Body of pancreas (tissue), 4 donors: ENCODE measurements at regions not wholly inside any gene's neighbourhood (a gene's known extent, or its start where the extent isn't known, plus 50 kb on each side); places are given as distances from the start of the nearest gene placed in this dataset.

Source experiments
- ATAC-seq: fragments of 150-250 bp; one replicate; pipeline ENCODE4 v1.9.1; 2016
- DNase-seq, 4 donors: peaks; one replicate each; pipeline ENCODE4 v3.0.0-alpha.2; 2019
- H3K27ac ChIP-seq, 4 donors: fragments of 200-600 bp; sonication (generic); 1 replicate in 3 of 4; 2 replicates in 1 of 4; pipeline versions ENCODE4 v1.5.1 to v1.6.1; 2016 to 2019; ENCODE audit warnings: mild to moderate bottlenecking in 1 of 4, mixed read lengths in 1 of 4, moderate library complexity in 1 of 4
- H3K27me3 ChIP-seq, 2 donors: fragments of 200-600 bp; sonication (generic); one replicate each; pipeline ENCODE4 v1.6.0; 2016; ENCODE audit warnings: mild to moderate bottlenecking in 1 of 2
- H3K36me3 ChIP-seq, 2 donors: fragments of 200-600 bp; sonication (generic); replicated peaks in 1 of 2; 2 replicates each; pipeline ENCODE4 v1.5.1; 2016; ENCODE audit warnings: low read depth in 2 of 2; ENCODE audit not compliant: insufficient read depth in 1 of 2
- H3K4me1 ChIP-seq: fragments of 200-600 bp; sonication (generic); one replicate; pipeline ENCODE4 v1.6.0; 2016
- H3K4me3 ChIP-seq, 2 donors: fragments of 200-600 bp; sonication (generic); 1 replicate in 1 of 2; 2 replicates in 1 of 2; pipeline ENCODE4 v1.5.1; 2016 to 2019
- H3K9me3 ChIP-seq, 3 donors: fragments of 200-600 bp; sonication (generic); 1 replicate in 2 of 3; 2 replicates in 1 of 3; pipeline ENCODE4 v1.5.1; 2016
- POLR2A ChIP-seq, 3 donors: fragments of 450-650 bp; IDR thresholded peaks; one replicate each; pipeline ENCODE4 v1.6.1; 2016; ENCODE audit warnings: antibody characterized with exemption in 3 of 3, mild to moderate bottlenecking in 2 of 3
- WGBS, 2 donors: methylation state at CpG; one replicate each; pipeline ENCODE4 v1.1.5; 2017; 5-methylcytosine and 5-hydroxymethylcytosine counted together
- intact Hi-C: fragments of 100-400 bp; cut with DNase I; formaldehyde crosslinking; loops from one replicate; pipeline ENCODE4 v1.15.1; 2023
- TF ChIP-seq, protein P1 (sequence below), 7 experiments: fragments of 450-650 bp in 4 of 7; fragments of 200-600 bp in 3 of 7; sonication (generic) in 3 of 7; IDR thresholded peaks; one replicate each; pipeline ENCODE4 v1.5.1; 2016 to 2019; ENCODE audit warnings: antibody characterized with exemption in 7 of 7

GRCh38 chr1:29664711-29665110 lies 428.4 kb downstream of the PTPRU start:
- intact Hi-C loops, result no loop called here
- WGBS, 2 donors, result 90 to 98% methylated on average over 2 of the region's 2 CpGs
- no peaks in the 10 kb centered on the region for H3K9me3 ChIP-seq
- H3K4me3 ChIP-seq, result no peak overlapping the region
- no peak overlapping the region for H3K27ac ChIP-seq
- ATAC-seq (no peak), DNase-seq (no peak)
- H3K4me1 ChIP-seq, result no peaks in the 10 kb centered on the region
- H3K27me3 ChIP-seq, result no peaks in the 10 kb centered on the region
- TF ChIP-seq POLR2A (IDR thresholded peaks at IDR 0.05), result no peak
- no peaks in the 10 kb centered on the region for H3K36me3 ChIP-seq

GRCh38 chr1:29658688-29659087 lies 422.4 kb downstream of the PTPRU start:
- H3K36me3 ChIP-seq, result no peaks in the 10 kb centered on the region
- WGBS, 2 donors, result 60 to 65% methylated on average over 1 of the region's 1 CpG
- no peaks in the 10 kb centered on the region for H3K9me3 ChIP-seq
- no peak overlapping the region for H3K27ac ChIP-seq
- no peak overlapping the region for H3K4me3 ChIP-seq
- peaks cover 9% of the 10 kb centered on the region for H3K4me1 ChIP-seq
- intact Hi-C loops, result no loop called here
- no peak for TF ChIP-seq POLR2A (IDR thresholded peaks at IDR 0.05)
- TF ChIP-seq, protein P1, sequence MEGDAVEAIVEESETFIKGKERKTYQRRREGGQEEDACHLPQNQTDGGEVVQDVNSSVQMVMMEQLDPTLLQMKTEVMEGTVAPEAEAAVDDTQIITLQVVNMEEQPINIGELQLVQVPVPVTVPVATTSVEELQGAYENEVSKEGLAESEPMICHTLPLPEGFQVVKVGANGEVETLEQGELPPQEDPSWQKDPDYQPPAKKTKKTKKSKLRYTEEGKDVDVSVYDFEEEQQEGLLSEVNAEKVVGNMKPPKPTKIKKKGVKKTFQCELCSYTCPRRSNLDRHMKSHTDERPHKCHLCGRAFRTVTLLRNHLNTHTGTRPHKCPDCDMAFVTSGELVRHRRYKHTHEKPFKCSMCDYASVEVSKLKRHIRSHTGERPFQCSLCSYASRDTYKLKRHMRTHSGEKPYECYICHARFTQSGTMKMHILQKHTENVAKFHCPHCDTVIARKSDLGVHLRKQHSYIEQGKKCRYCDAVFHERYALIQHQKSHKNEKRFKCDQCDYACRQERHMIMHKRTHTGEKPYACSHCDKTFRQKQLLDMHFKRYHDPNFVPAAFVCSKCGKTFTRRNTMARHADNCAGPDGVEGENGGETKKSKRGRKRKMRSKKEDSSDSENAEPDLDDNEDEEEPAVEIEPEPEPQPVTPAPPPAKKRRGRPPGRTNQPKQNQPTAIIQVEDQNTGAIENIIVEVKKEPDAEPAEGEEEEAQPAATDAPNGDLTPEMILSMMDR (IDR thresholded peaks at IDR 0.05), result no peak
- DNase-seq (no peak), ATAC-seq (no peak)
- no peaks in the 10 kb centered on the region for H3K27me3 ChIP-seq

- no peak for ATAC-seq
- WGBS, 2 donors, result 67 to 71% methylated on average over 2 of the region's 2 CpGs
- Histone ChIP-seq H3K27ac (no peak overlapping the region), H3K36me3 (no peaks in the 10 kb centered on the region), H3K4me3 (no peak overlapping the region), H3K27me3 (no peaks in the 10 kb centered on the region), H3K9me3 (no peaks in the 10 kb centered on the region), H3K4me1 (peaks cover 9% of the 10 kb centered on the region)
- TF ChIP-seq POLR2A (IDR thresholded peaks at IDR 0.05), result no peak
- TF ChIP-seq, protein P1 (IDR thresholded peaks at IDR 0.05), result no peak
- DNase-seq, result no peak
- intact Hi-C loops, result no loop called here
These were observed 421.5 kb downstream of the PTPRU start for GRCh38 chr1:29657816-29658215.

DNA sequence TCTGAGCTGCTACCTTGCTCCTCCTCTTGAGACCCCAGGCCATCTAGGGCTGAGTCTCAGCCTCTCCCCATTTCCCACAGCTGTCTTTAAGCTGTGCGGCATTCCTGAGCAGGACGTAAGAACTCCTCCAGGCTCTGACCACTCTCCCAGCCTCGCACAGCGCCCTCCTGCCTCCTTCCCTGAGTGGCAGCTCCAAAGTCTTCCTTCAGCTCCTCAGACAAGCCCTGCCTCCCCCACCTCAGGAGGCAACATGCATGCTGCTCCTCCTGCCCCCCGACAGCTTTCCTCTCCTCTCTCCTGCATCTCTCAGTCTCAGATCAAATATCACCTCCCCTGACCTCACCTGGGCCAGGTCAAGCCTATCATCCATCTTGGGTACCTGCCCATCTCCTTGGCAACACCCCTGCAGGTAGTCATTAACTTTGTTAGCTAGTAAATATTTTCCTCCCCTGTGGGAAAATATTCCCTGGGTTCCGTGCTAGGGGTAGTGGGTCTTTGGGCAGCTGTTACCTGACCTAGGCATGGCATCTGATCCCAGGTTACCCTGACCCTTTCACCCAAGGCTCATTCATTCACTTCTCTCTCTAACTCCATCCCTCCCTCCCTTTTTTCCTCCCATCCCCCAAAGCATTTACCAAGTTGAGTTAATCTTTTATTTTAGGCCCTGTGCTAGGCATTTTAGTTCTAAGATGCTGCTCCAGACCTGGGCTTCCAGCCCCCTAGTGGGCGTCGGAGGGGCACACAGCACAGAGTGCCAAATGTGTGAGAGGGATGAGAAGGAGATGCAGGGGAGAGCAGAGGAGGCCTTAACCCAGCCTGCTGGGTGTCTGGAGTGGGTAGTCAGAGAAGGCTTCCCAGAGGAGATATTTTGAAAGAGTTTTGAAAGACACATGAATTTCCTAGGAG lies 419.9 kb downstream of the PTPRU start:
- Histone ChIP-seq H3K9me3 (no peaks in the 10 kb centered on the region), H3K4me3 (no peak overlapping the region), H3K27ac (no peak overlapping the region), H3K4me1 (peaks cover 9% of the 10 kb centered on the region), H3K27me3 (no peaks in the 10 kb centered on the region), H3K36me3 (no peaks in the 10 kb centered on the region)
- peak; percentile 47 for ATAC-seq
- intact Hi-C loops, result no loop called here
- TF ChIP-seq, protein P1 (IDR thresholded peaks at IDR 0.05), result peak in 4 of 7 experiments; percentile 32 to 41 (median 33)
- no peak for TF ChIP-seq POLR2A (IDR thresholded peaks at IDR 0.05)
- peak in 3 of 4 donors; percentile 20 to 46 (median 37) for DNase-seq
- WGBS, 2 donors, result 11 to 25% methylated on average over 8 of the region's 8 CpGs

- Histone ChIP-seq H3K4me1 (peaks cover 9% of the 10 kb centered on the region), H3K27ac (no peak overlapping the region), H3K9me3 (no peaks in the 10 kb centered on the region), H3K27me3 (no peaks in the 10 kb centered on the region), H3K36me3 (no peaks in the 10 kb centered on the region), H3K4me3 (no peak overlapping the region)
- DNase-seq (no peak), ATAC-seq (no peak)
- intact Hi-C loops, result no loop called here
- TF ChIP-seq, protein P1 (IDR thresholded peaks at IDR 0.05), result no peak
- TF ChIP-seq POLR2A (IDR thresholded peaks at IDR 0.05), result no peak
- WGBS, 2 donors, result 78 to 82% methylated on average over 5 of the region's 5 CpGs
These were observed 418.8 kb downstream of the PTPRU start for GRCh38 chr1:29655145-29655544.
